ENCODE measurements at regions not wholly inside any gene's neighbourhood (a gene's known extent, or its start where the extent isn't known, plus 50 kb on each side); places are given as distances from the start of the nearest gene placed in this dataset.

- TF ChIP-seq CTCF (IDR thresholded peaks at IDR 0.05) (no peak), POLR2A (IDR thresholded peaks at IDR 0.05) (no peak)
These were observed 235.1 kb downstream of the ABCC12 start for GRCh38 chr16:47920709-47921108.
